Neural progenitor cell (in vitro differentiated cells): ENCODE measurements at regions not wholly inside any gene's neighbourhood (a gene's known extent, or its start where the extent isn't known, plus 50 kb on each side); places are given as distances from the start of the nearest gene placed in this dataset.

Source experiments
- CTCF ChIP-seq: fragments of 200-600 bp; sonication (generic); IDR thresholded peaks from 2 replicates; pipeline ENCODE4 v1.5.1; 2017; ENCODE audit warnings: antibody characterized with exemption, mild to moderate bottlenecking
- EZH2 ChIP-seq: fragments of 200-600 bp; sonication (generic); IDR thresholded peaks from 2 replicates; pipeline ENCODE4 v1.6.1; 2017; ENCODE audit warnings: antibody characterized with exemption, mild to moderate bottlenecking, moderate library complexity
- EZH2phosphoT487 ChIP-seq: fragments of 200-600 bp; sonication (generic); IDR thresholded peaks from 2 replicates; pipeline ENCODE4 v1.6.1; 2017; ENCODE audit warnings: antibody characterized with exemption

- no peak for TF ChIP-seq CTCF
- no peak for TF ChIP-seq EZH2
- no peak for TF ChIP-seq EZH2phosphoT487
Observed at GRCh38 chr17:72397223-72397667, 276.4 kb downstream of the SOX9 start.
